Left ventricle myocardium inferior (tissue), 1 donor: ENCODE measurements at regions not wholly inside any gene's neighbourhood (a gene's known extent, or its start where the extent isn't known, plus 50 kb on each side); places are given as distances from the start of the nearest gene placed in this dataset.

Experiments
- DNase-seq: peaks from one replicate; pipeline ENCODE4 v3.0.0-alpha.2; 2020
- H3K27ac ChIP-seq: fragments of 200-600 bp; replicated peaks from 2 replicates; pipeline ENCODE4 v1.8.0; 2021
- H3K27me3 ChIP-seq: fragments of 200-600 bp; 2 replicates; pipeline ENCODE4 v1.8.0; 2021; ENCODE audit warnings: low read depth
- H3K36me3 ChIP-seq: fragments of 200-600 bp; 2 replicates; pipeline ENCODE4 v1.8.0; 2021
- H3K4me1 ChIP-seq: fragments of 200-600 bp; 2 replicates; pipeline ENCODE4 v1.8.0; 2021
- H3K4me3 ChIP-seq: fragments of 200-600 bp; 2 replicates; pipeline ENCODE4 v1.8.0; 2021; ENCODE audit warnings: mild to moderate bottlenecking, moderate library complexity
- H3K9me3 ChIP-seq: fragments of 200-600 bp; replicated peaks from 2 replicates; pipeline ENCODE4 v1.8.0; 2021
- intact Hi-C: fragments of 100-400 bp; cut with micrococcal nuclease; formaldehyde crosslinking; loops from one replicate; pipeline ENCODE4 v1.11.0; 2022
- TF ChIP-seq, protein P1 (sequence below): fragments of 200-600 bp; IDR thresholded peaks from 2 replicates; pipeline ENCODE4 v1.8.0; 2021; ENCODE audit warnings: antibody characterized with exemption, mild to moderate bottlenecking, borderline replicate concordance
- donor health status: DM: no; HTN: yes; CAD: no; lungs with severe emphysema.

DNA sequence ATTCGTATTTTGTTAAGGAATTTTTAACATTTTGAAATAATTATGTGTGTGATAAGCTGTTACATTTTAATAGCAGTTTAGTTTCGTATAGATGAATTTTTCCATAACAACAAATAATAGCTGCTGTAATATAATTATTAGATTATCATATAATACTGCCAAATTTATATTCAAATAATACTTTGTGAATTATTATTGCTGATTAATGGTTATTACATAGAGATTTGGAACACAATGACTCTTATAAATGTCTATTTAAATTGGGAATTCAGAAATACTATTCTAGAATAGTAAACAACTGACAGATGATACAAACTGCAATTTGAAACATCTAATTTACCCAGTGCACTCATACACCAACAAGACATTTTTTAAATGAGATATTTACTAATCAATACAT lies 73.2 kb upstream of the NEK7 start:
- TF ChIP-seq, protein P1, sequence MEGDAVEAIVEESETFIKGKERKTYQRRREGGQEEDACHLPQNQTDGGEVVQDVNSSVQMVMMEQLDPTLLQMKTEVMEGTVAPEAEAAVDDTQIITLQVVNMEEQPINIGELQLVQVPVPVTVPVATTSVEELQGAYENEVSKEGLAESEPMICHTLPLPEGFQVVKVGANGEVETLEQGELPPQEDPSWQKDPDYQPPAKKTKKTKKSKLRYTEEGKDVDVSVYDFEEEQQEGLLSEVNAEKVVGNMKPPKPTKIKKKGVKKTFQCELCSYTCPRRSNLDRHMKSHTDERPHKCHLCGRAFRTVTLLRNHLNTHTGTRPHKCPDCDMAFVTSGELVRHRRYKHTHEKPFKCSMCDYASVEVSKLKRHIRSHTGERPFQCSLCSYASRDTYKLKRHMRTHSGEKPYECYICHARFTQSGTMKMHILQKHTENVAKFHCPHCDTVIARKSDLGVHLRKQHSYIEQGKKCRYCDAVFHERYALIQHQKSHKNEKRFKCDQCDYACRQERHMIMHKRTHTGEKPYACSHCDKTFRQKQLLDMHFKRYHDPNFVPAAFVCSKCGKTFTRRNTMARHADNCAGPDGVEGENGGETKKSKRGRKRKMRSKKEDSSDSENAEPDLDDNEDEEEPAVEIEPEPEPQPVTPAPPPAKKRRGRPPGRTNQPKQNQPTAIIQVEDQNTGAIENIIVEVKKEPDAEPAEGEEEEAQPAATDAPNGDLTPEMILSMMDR, result no peak
- Histone ChIP-seq H3K27ac (no peak overlapping the region), H3K4me3 (no peak overlapping the region), H3K9me3 (no peaks in the 10 kb centered on the region), H3K27me3 (no peaks in the 10 kb centered on the region), H3K4me1 (no peaks in the 10 kb centered on the region), H3K36me3 (no peaks in the 10 kb centered on the region)
- intact Hi-C loops, result loop anchor here (10.0 kb wide), 1 partner anchor 381 kb away; no protein-coding TSS in a partner anchor
- DNase-seq, result no peak

DNA sequence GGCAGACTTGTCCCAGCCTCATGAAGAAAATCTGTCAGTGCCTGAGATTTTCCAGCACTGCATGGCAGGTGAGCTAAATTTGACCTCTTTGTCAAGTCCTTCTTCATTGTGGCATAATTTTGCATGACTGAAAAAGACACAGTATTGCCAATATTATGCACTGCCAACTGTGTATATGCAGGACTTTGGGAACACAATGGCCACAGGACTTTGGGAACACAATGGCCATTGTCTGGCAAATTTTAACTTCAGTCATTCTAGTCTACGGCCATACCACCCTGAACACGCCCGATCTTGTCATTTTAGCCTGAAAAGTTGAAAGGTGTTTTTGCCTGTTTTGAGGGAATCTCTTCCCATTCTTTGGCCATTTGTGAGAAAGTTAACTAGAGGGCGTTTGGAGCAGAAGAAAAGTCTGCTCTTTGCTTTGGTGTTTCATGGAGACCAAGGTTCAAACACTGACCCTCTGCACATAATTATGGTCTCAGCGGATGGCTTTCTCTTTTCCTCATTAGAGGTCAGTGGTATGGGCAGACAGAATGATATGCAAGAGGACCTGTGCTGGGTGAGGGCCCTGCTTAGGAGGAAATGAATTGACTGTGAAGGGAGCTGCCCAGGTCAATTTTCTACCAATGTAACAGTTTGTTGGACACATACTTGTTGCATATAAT lies 72.4 kb upstream of the NEK7 start:
- DNase-seq, result no peak
- H3K9me3 ChIP-seq, result no peaks in the 10 kb centered on the region
- intact Hi-C loops, result loop anchor here (10.0 kb wide), 1 partner anchor 380 kb away; no protein-coding TSS in a partner anchor
- no peaks in the 10 kb centered on the region for H3K36me3 ChIP-seq
- no peaks in the 10 kb centered on the region for H3K27me3 ChIP-seq
- no peak overlapping the region for H3K27ac ChIP-seq
- H3K4me3 ChIP-seq, result no peak overlapping the region
- no peaks in the 10 kb centered on the region for H3K4me1 ChIP-seq
- TF ChIP-seq, protein P1, result no peak

DNA sequence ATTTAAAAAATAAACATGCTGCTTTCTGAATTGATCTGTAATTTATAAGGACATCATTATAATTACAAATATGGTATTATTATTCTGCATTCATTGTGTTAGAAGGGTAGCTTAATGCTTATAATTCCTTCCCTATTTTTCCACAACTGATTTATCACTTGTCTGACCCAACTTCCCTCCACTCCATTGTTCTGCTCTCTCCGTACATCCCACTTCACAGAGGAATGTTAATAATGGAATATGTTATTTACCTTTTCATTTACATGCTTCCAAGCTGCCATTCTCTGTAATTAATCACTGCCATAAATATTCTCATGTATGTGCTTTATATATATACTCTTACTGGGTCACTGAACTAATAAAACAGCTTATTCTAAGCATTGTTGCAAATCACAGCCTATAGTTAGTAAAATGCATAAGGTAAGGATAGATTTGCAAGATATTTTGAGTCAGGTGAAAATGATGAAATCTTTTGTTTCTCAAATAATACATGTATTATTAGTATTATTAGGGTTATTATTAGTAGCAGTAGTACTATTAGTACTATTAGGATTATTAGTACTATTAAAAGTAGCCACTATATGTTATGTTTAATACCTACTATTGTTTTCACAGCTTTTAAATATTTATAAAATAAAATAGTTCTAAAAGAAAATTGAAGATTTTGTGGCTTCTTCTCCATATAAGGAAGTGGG lies 70.6 kb upstream of the NEK7 start:
- H3K4me3 ChIP-seq, result no peak overlapping the region
- no peaks in the 10 kb centered on the region for H3K4me1 ChIP-seq
- DNase-seq, result no peak
- TF ChIP-seq, protein P1, result no peak
- intact Hi-C loops, result loop anchor here (5.0 to 10.0 kb wide), 2 partner anchors 271 to 379 kb away; no protein-coding TSS in a partner anchor
- no peak overlapping the region for H3K27ac ChIP-seq
- H3K27me3 ChIP-seq, result no peaks in the 10 kb centered on the region
- no peaks in the 10 kb centered on the region for H3K36me3 ChIP-seq
- H3K9me3 ChIP-seq, result no peaks in the 10 kb centered on the region

DNA sequence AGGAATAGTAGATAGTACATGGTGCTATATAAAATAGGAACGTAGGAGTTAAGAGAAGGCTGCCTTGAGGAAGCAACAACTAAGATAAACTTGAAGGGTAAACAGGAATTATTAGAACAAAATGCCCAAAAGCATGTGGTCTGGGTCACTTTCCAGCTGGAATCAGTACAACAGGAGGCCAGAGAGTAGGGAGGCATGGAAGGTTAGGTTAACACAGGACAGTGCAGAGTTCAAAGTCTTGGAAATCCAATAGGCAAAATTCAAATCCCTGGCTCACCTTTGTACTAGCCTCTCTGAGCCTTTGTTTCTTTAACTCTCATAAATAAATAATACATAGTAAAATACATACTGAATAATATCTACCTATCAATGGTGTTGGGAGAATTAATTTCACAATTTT lies 69.0 kb upstream of the NEK7 start:
- no peak for DNase-seq
- intact Hi-C loops, result loop anchor here (5.0 to 10.0 kb wide), 2 partner anchors 269 to 377 kb away; no protein-coding TSS in a partner anchor
- no peaks in the 10 kb centered on the region for H3K27me3 ChIP-seq
- TF ChIP-seq, protein P1, result no peak
- no peak overlapping the region for H3K27ac ChIP-seq
- no peaks in the 10 kb centered on the region for H3K36me3 ChIP-seq
- H3K9me3 ChIP-seq, result no peaks in the 10 kb centered on the region
- no peaks in the 10 kb centered on the region for H3K4me1 ChIP-seq
- H3K4me3 ChIP-seq, result no peak overlapping the region

DNA sequence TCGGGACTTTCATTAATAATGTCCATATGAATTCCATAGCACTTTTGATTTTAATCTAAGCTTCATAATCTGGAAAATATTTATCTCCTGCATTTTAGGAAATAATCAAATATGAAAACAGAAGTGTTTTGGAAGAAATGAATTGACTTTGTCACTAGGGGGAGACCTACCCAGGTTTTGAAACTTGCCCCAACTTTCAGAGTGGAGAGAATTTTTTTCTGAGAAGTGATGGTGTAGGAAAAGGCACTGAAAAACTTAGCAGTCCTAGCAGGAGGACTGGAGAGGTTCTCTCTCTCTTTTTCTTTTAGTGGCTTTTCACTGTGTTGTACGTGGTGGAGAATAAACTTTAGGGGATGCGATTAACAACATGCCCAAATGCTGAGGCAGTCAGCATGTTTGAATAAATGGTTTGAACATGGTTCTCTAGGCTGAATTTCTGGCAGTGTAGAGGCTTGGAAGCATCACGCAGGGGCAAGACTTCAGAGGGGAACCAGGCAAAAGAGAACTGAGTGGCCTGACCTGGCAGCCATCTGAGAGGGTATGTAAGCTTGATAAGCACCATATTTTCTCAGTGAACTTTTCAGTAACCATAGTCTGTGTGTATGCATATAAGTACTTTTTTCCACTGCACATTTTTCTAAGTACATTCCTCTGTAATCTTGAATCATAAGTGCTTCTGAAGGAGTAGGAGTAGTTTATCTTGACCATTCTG lies 68.3 kb upstream of the NEK7 start:
- Histone ChIP-seq H3K27me3 (no peaks in the 10 kb centered on the region), H3K4me3 (no peak overlapping the region), H3K4me1 (no peaks in the 10 kb centered on the region), H3K27ac (no peak overlapping the region), H3K9me3 (no peaks in the 10 kb centered on the region), H3K36me3 (no peaks in the 10 kb centered on the region)
- TF ChIP-seq, protein P1, result peak; percentile 72
- no peak for DNase-seq
- intact Hi-C loops, result loop anchor here (5.0 to 10.0 kb wide), 2 partner anchors 269 to 376 kb away; no protein-coding TSS in a partner anchor
